NT2/D1 (cell line): ENCODE measurements at regions not wholly inside any gene's neighbourhood (a gene's known extent, or its start where the extent isn't known, plus 50 kb on each side); places are given as distances from the start of the nearest gene placed in this dataset.

ENCODE experiments used
- SUZ12 ChIP-seq: IDR thresholded peaks from 2 replicates; pipeline ENCODE4 v1.6.1; 2011; ENCODE audit not compliant: insufficient read length, insufficient read depth; ENCODE audit errors: extremely low read depth
- YY1 ChIP-seq: IDR thresholded peaks from 2 replicates; pipeline ENCODE4 v1.6.1; 2011; ENCODE audit not compliant: insufficient read length, insufficient read depth

GRCh38 chr3:30428251-30428650 is 178.2 kb upstream of the TGFBR2 start:
- TF ChIP-seq YY1 (no peak), SUZ12 (no peak)
